IMR-90 (cell line): ENCODE measurements at regions not wholly inside any gene's neighbourhood (a gene's known extent, or its start where the extent isn't known, plus 50 kb on each side); places are given as distances from the start of the nearest gene placed in this dataset.

ENCODE experiments used
- ATAC-seq: fragments of 200-7000 bp; cut with Tn5 transposase; 2 replicates; pipeline ENCODE4 v1.9.1; 2020; ENCODE audit warnings: low read depth, mild to moderate bottlenecking, moderate library complexity
- BruUV-seq: library from RNA; stranded (reverse); fragments of 400-500 nt; replicated peaks from 2 replicates; lab custom pipeline; 2021; lab: Mats Ljungman, UMichigan
- CTCF ChIA-PET: fragments of 300-600 bp; formaldehyde crosslinking; extraction: SDS; loops from one replicate; lab custom pipeline; 2021; ENCODE audit warnings: antibody characterized with exemption; lab: Yijun Ruan, JAX
- POLR2A ChIA-PET: fragments of 300-600 bp; sonication (Branson Sonifier 250); formaldehyde crosslinking; loops from one replicate; lab custom pipeline; 2022; ENCODE audit warnings: antibody characterized with exemption; ENCODE audit not compliant: unreplicated experiment; lab: Charles Lee
- DNase-seq: peaks from one replicate; pipeline ENCODE4 v3.0.0; 2013
- H2AFZ ChIP-seq: replicated peaks from 2 replicates; pipeline ENCODE3; 2013; ENCODE audit warnings: low read length, mild to moderate bottlenecking; ENCODE audit not compliant: poor library complexity
- H2AK5ac ChIP-seq: 2 replicates; pipeline ENCODE4 v1.6.1; 2013; ENCODE audit warnings: low read depth, low read length, inconsistent platforms
- H2AK9ac ChIP-seq: replicated peaks from 2 replicates; pipeline ENCODE3; 2013; ENCODE audit warnings: mild to moderate bottlenecking, low read depth, low read length, moderate library complexity; ENCODE audit not compliant: poor library complexity
- H2BK120ac ChIP-seq: 2 replicates; pipeline ENCODE4 v1.6.1; 2013; ENCODE audit warnings: low read depth, low read length, inconsistent platforms
- H2BK15ac ChIP-seq: 3 replicates; pipeline ENCODE4 v1.6.1; 2013; ENCODE audit warnings: low read depth, low read length, inconsistent platforms
- H2BK20ac ChIP-seq: 2 replicates; pipeline ENCODE4 v1.6.1; 2013; ENCODE audit warnings: low read depth, mild to moderate bottlenecking, inconsistent platforms, low read length, moderate library complexity
- H2BK5ac ChIP-seq: 2 replicates; pipeline ENCODE4 v1.6.1; 2013; ENCODE audit warnings: mild to moderate bottlenecking, low read depth, low read length, inconsistent platforms; ENCODE audit not compliant: poor library complexity, severe bottlenecking
- H3K14ac ChIP-seq: replicated peaks from 2 replicates; pipeline ENCODE4 v1.6.1; 2013; ENCODE audit warnings: low read depth, low read length, inconsistent platforms
- H3K18ac ChIP-seq: 2 replicates; pipeline ENCODE4 v1.6.1; 2013; ENCODE audit warnings: low read depth, low read length, control low read depth
- H3K23ac ChIP-seq: 2 replicates; pipeline ENCODE4 v1.6.1; 2013; ENCODE audit warnings: low read depth, low read length, inconsistent platforms
- H3K27ac ChIP-seq: 2 replicates; pipeline ENCODE4 v1.5.1; 2013; ENCODE audit warnings: mild to moderate bottlenecking, control low read depth, low read length; ENCODE audit not compliant: insufficient read depth
- H3K27me3 ChIP-seq: 2 replicates; pipeline ENCODE4 v1.6.1; 2013; ENCODE audit warnings: low read length; ENCODE audit not compliant: control insufficient read depth, insufficient read depth
- H3K36me3 ChIP-seq: 2 replicates; pipeline ENCODE4 v1.6.1; 2013; ENCODE audit warnings: low read length, mixed read lengths; ENCODE audit not compliant: control insufficient read depth, insufficient read depth
- H3K4ac ChIP-seq: 2 replicates; pipeline ENCODE4 v1.6.1; 2013; ENCODE audit warnings: low read depth, low read length, inconsistent platforms
- H3K4me1 ChIP-seq: 2 replicates; pipeline ENCODE4 v1.6.1; 2013; ENCODE audit warnings: low read length, mixed read lengths; ENCODE audit not compliant: control insufficient read depth, insufficient read depth
- H3K4me2 ChIP-seq: 2 replicates; pipeline ENCODE4 v1.6.1; 2013; ENCODE audit warnings: low read depth, mild to moderate bottlenecking, control low read depth, low read length, moderate library complexity
- H3K4me3 ChIP-seq: 2 replicates; pipeline ENCODE4 v1.5.1; 2013; ENCODE audit warnings: low read depth, mild to moderate bottlenecking, control low read depth, low read length, moderate library complexity; ENCODE audit not compliant: insufficient read depth
- H3K56ac ChIP-seq: 2 replicates; pipeline ENCODE4 v1.6.1; 2013; ENCODE audit warnings: low read length, inconsistent platforms; ENCODE audit not compliant: insufficient read depth; ENCODE audit errors: extremely low read depth
- H3K79me1 ChIP-seq, 2 experiments: 2 replicates each; pipeline ENCODE4 v1.6.1; 2013; ENCODE audit warnings: low read length in 2 of 2, inconsistent platforms in 1 of 2, low read depth in 1 of 2
- H3K9ac ChIP-seq: 2 replicates; pipeline ENCODE4 v1.6.1; 2013; ENCODE audit warnings: low read depth, low read length, control low read depth
- H3K9me1 ChIP-seq: 2 replicates; pipeline ENCODE4 v1.6.1; 2013; ENCODE audit warnings: low read length, inconsistent platforms; ENCODE audit not compliant: insufficient read depth
- H3K9me3 ChIP-seq: 2 replicates; pipeline ENCODE4 v1.6.1; 2013; ENCODE audit warnings: low read length; ENCODE audit not compliant: control insufficient read depth, insufficient read depth
- H4K20me1 ChIP-seq: 2 replicates; pipeline ENCODE4 v1.6.1; 2013; ENCODE audit warnings: low read length, inconsistent platforms; ENCODE audit not compliant: insufficient read depth
- H4K5ac ChIP-seq: 2 replicates; pipeline ENCODE4 v1.6.1; 2013; ENCODE audit warnings: mild to moderate bottlenecking, low read depth, low read length, control low read depth
- H4K8ac ChIP-seq, 2 experiments: 2 replicates each; pipeline ENCODE4 v1.6.1; 2013; ENCODE audit warnings: low read depth in 2 of 2, low read length in 2 of 2, control low read depth in 1 of 2, inconsistent platforms in 1 of 2
- H4K91ac ChIP-seq: 2 replicates; pipeline ENCODE4 v1.6.1; 2013; ENCODE audit warnings: low read depth, low read length, inconsistent platforms; ENCODE audit not compliant: insufficient read depth
- CHD1 ChIP-seq: IDR thresholded peaks from 2 replicates; pipeline ENCODE4 v1.6.1; 2012; ENCODE audit warnings: low read depth, low read length, improper control_type of control experiment
- MXI1 ChIP-seq: IDR thresholded peaks from 2 replicates; pipeline ENCODE4 v1.6.1; 2012; ENCODE audit warnings: low read depth, mild to moderate bottlenecking, low read length, moderate library complexity, borderline replicate concordance
- NFE2L2 ChIP-seq: fragments of 150-350 bp; IDR thresholded peaks from 2 replicates; pipeline ENCODE4 v1.6.1; 2016; ENCODE audit warnings: low read depth, mild to moderate bottlenecking, low read length
- RAD21 ChIP-seq: IDR thresholded peaks from 2 replicates; pipeline ENCODE4 v1.6.1; 2012; ENCODE audit warnings: low read length, improper control_type of control experiment
- RFX5 ChIP-seq: IDR thresholded peaks from 2 replicates; pipeline ENCODE4 v1.8.0; 2012; ENCODE audit warnings: low read depth, mild to moderate bottlenecking, low read length, moderate library complexity
- USF2 ChIP-seq: fragments of 150-350 bp; IDR thresholded peaks from 2 replicates; pipeline ENCODE4 v1.6.1; 2017; ENCODE audit warnings: mild to moderate bottlenecking, antibody characterized with exemption, low read length, low read depth
- WGBS, 2 experiments: methylation state at CpG; one replicate each; pipeline versions ENCODE4 v1.1.5 to v1.1.7; 2013; ENCODE audit warnings: missing lambda C conversion rate in 2 of 2; ENCODE audit not compliant: insufficient read length in 1 of 2; ENCODE audit errors: extremely low coverage in 2 of 2; 5-methylcytosine and 5-hydroxymethylcytosine counted together
- dilution Hi-C: fragments of 300-500 bp; cut with HindIII; formaldehyde crosslinking; loops from one replicate; pipeline ENCODE4 v1.14.3; 2018; ENCODE audit warnings: low sequenced_read_pairs; ENCODE audit not compliant: unreplicated experiment
- in situ Hi-C: fragments of 300-500 bp; cut with MboI; formaldehyde crosslinking; loops from 3 replicates; pipeline ENCODE4 v1.14.3; 2019; ENCODE audit warnings: low sequenced_read_pairs, inconsistent platforms, mixed read lengths
- intact Hi-C: fragments of 100-400 bp; cut with micrococcal nuclease; formaldehyde crosslinking; loops from 2 replicates; pipeline ENCODE4 v1.10.0; 2022
- TF ChIP-seq, protein P1 (sequence below): conservative IDR thresholded peaks from 2 replicates; pipeline ENCODE4 v1.5.1; 2012; ENCODE audit warnings: mild to moderate bottlenecking, low read depth, low read length, improper control_type of control experiment

DNA sequence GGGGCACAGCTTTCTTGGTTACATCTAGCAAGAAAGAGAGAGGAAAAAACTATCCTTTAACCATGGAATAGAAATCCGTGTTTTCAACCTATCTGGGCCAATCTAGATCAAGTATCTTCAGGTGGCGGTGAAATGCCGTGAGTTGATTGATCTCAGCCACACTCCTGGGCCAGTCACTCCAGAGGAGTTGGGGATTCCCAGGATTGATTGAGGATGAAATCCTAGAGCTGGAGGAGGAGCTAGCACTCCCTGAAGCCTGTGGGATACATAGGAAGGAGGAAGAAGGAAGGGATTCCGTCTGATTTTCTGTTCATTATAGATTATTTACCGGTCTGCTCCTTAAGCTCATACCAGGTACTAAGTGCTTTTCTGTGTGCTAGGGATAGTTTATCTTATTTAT lies 106.3 kb upstream of the ARID2 start:
- peaks cover 5% of the 10 kb centered on the region; the same call in 1 of the 2 replicates for H3K27me3 ChIP-seq
- H2AK9ac ChIP-seq = no peak overlapping the region
- ATAC-seq = no peak
- no peak overlapping the region for H2BK5ac ChIP-seq
- TF ChIP-seq USF2 (no peak), RFX5 (no peak), RAD21 (no peak), NFE2L2 (no peak), MXI1 (no peak), CHD1 (no peak)
- TF ChIP-seq, protein P1, sequence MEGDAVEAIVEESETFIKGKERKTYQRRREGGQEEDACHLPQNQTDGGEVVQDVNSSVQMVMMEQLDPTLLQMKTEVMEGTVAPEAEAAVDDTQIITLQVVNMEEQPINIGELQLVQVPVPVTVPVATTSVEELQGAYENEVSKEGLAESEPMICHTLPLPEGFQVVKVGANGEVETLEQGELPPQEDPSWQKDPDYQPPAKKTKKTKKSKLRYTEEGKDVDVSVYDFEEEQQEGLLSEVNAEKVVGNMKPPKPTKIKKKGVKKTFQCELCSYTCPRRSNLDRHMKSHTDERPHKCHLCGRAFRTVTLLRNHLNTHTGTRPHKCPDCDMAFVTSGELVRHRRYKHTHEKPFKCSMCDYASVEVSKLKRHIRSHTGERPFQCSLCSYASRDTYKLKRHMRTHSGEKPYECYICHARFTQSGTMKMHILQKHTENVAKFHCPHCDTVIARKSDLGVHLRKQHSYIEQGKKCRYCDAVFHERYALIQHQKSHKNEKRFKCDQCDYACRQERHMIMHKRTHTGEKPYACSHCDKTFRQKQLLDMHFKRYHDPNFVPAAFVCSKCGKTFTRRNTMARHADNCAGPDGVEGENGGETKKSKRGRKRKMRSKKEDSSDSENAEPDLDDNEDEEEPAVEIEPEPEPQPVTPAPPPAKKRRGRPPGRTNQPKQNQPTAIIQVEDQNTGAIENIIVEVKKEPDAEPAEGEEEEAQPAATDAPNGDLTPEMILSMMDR = no peak
- no peaks in the 10 kb centered on the region for H3K9me1 ChIP-seq
- H3K4me2 ChIP-seq = no peak overlapping the region
- no CpG with 5 or more reads among the region's 5 CpGs for WGBS, 2 experiments
- no peak overlapping the region for H3K4ac ChIP-seq
- H3K18ac ChIP-seq = no peak overlapping the region
- H3K9me3 ChIP-seq = 0 out of 2 replicates have a peak, but pooled peaks cover 2% of the 10 kb centered on the region
- H3K79me1 ChIP-seq = no peaks in the 10 kb centered on the region
- CTCF ChIA-PET = no interaction called here
- no peak overlapping the region for H3K56ac ChIP-seq
- H2BK20ac ChIP-seq = no peak overlapping the region
- no peaks in the 10 kb centered on the region for H3K4me1 ChIP-seq
- H2BK120ac ChIP-seq = no peak overlapping the region
- no peak overlapping the region for H2AK5ac ChIP-seq
- dilution Hi-C loops = no loop called here
- intact Hi-C loops = no loop called here
- H4K5ac ChIP-seq = no peak overlapping the region
- in situ Hi-C loops = no loop called here
- H4K91ac ChIP-seq = no peak overlapping the region
- no peak overlapping the region for H3K23ac ChIP-seq
- no peak overlapping the region for H2AFZ ChIP-seq
- no peak for DNase-seq
- no peak overlapping the region for H2BK15ac ChIP-seq
- H4K20me1 ChIP-seq = no peaks in the 10 kb centered on the region
- no peak overlapping the region for H3K27ac ChIP-seq
- H3K4me3 ChIP-seq = no peak overlapping the region
- no peaks in the 10 kb centered on the region for H3K36me3 ChIP-seq
- H4K8ac ChIP-seq = no peak overlapping the region
- POLR2A ChIA-PET = no interaction called here
- no peak overlapping the region for H3K14ac ChIP-seq
- no peak overlapping the region for H3K9ac ChIP-seq
- no TSS peak for BruUV-seq
